Epidermal melanocyte (primary cell): ENCODE measurements at regions not wholly inside any gene's neighbourhood (a gene's known extent, or its start where the extent isn't known, plus 50 kb on each side); places are given as distances from the start of the nearest gene placed in this dataset.
"Not testable (repeated sequence)": the region's sequence is repeated elsewhere in the genome, so short reads cannot be mapped to it uniquely, and the experiment has no call there.

Source experiments
- DNase-seq: peaks from one replicate; pipeline ENCODE4 v3.0.0; 2011; ENCODE audit warnings: low spot score; ENCODE audit not compliant: insufficient read length

DNA sequence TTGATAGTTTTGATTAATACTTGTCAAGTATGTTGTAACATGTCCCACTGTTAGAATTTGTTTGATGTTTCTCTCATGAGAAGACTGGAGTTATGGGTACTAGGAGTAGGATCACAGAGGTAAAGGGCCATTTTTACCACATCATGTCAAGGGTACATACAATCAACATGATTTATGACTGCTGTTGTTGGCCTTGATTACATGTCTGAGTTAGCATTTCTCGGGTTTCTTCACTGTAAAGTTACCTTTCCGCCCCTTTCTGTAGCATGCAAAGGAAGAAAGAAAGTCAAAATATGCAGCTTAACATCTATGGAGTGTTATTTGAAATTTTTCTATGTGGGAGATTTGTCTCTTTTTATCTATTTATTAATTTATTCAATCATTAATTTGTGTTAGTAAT, 1456.4 kb downstream of the SUCLG1 start:
- no peak for DNase-seq

DNA sequence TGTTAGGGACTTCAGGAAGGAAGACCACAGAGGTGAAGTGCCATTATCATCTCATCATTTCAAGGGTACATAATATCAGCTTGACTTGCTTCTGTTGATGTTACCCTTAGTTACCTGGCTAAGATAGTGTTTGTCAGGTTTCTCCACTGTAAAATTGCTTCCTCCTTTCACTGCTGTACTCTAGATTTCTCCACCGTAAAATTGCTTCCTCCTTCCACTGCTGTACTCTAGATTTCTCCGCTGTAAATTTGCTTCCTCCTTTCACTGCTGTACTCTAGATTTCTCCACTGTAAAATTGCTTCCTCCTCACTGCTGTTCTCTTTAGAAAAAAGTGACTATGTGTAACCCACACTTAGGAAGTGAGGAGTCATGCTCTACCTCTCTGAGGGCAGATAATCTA, 1460.3 kb downstream of the SUCLG1 start:
- DNase-seq = no peak

DNA sequence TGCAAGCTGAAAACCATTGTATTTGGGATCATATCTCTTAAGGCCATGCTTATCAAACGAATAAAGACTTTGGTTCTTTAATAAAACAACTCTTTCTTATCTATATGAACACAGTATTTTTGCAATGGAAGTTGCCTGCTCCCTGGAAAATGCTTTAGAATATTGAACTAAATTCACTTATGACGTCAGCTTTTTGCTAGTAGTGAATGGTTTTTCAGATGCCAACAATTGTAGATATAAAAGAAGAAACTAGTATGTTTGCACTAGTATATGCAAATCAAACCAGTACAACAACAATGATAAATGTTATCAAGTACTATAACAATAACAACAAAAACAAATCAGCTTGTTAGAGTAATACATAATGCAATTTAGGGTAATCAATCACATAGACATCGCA, 1462.9 kb downstream of the SUCLG1 start:
- DNase-seq = no peak

DNA sequence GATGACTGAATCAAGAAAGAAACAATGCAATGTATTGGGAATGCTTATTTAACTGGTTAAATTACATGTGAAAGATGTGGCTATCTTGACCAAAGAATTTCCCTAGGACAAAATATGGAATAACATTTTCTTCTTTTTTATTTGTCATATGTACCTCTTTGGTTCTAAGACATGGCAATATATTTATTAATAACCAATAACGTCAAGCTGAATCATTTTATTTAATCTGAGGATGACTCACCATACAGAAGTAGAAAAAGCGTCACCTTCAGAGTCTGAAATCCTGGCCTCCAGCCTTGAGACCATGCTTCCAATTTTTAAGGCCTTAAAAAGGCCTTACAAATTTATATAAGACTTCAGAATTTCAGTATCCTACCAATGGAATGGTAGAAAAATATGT, 1464.9 kb downstream of the SUCLG1 start:
- no peak for DNase-seq

GRCh38 chr2:82993609-82994008, 1465.5 kb downstream of the SUCLG1 start:
- no peak for DNase-seq

DNA sequence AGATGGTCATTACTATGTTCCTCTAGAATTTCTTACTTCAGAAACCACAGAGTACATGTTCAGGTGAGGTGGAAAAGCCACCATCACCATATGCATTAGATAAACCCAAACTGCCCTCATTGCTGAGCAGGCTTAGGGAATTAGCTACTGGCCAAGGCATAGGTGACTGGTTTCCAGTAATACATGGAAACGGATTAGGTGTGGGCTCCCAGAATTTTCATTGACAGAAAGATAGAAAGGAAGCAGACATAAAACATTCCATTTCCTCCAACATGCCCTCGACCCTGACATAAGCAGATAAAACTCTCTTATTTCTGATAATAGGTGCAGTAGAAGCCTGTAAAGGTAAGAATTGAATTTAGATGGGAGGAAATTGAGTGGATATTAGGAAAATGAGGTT, 1466.1 kb downstream of the SUCLG1 start:
- DNase-seq = no peak

DNA sequence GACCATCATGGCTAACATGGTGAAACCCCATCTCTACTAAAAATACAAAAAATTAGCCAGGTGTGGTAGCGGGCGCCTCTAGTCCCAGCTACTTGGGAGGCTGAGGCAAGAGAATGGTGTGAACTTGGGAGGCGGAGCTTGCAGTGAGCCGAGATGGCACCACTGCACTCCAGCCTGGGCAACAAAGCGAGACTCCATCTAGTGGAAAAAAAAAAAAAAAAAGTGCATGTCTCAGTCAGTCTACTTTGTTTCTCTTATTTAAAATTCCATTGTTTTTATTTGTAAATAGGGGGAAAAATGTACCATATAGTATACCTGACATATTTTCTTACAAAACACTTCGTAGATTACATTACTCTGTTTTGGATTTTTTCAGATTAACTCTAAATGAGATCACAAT, 1471.4 kb downstream of the SUCLG1 start:
- DNase-seq = not testable (repeated sequence)

DNA sequence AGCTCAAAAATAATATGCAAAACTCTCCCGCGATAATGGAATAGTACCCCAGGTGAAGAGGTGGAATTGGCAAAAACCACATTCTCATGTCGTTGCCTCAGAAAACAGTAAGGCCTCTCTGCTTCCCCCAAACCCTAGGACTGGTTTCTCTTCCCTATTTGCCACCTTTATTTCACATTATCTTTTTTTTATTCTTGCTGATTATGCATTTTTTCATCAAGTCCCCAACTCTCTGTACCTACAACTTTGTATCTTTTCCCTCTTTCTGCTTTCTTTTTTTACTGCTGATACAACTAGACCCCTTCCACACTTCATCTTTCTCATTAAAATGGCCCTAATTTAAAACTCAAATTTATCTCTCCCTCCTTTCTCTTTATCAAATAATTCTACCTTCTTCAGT, 1472.2 kb downstream of the SUCLG1 start:
- DNase-seq = no peak

DNA sequence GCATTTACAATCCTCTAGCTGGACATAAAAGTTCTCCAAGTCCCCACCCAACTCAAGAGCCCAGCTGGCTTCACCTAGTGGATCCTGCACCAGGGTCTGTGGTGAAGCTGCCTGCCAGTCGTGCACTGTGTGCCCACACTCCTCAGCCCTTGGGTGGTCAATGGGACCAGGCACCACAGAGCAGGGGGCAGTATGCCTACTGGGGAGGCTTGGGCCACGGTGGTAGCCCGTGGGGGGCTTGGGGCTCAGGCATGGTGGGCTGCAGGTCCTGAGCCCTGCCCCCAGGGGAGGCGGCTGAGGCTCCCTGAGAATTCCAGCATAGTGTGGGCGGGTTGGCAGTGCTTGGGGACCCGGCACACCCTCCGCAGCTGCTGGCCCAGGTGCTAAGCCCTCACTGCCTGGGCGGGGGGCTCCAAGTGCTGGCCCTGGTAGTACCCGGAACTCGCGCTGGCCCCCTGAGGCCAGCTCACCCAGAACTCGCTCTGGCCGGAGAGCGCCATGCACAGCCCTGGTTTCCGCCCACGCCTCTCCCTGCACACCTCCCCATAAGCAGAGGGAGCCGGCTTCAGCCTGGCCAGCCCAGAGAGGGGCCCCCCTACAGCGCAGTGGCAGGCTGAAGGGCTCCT, 1473.4 kb downstream of the SUCLG1 start:
- no peak for DNase-seq

- no peak for DNase-seq
Observed at GRCh38 chr2:82968358-82968757, 1490.7 kb downstream of the SUCLG1 start.

DNA sequence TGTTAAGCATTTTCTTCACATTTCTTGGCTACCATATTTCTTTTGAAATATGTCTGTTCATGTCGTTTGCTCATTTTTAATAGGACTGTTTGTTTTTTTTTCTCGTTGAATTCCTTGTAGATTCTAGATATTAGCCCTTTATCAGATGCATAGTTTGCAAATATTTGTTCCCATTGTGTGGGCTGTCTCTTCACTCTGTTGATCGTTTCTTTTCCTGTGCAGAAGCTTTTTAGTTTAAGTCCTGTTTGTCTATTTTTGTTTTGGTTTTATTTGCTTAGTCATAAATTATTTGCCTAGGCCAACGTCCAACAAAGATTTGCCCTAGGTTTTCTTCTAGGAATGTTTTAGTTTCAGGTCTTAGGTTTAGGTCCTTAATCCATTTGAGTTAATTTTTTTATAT, 1494.7 kb downstream of the SUCLG1 start:
- no peak for DNase-seq

DNA sequence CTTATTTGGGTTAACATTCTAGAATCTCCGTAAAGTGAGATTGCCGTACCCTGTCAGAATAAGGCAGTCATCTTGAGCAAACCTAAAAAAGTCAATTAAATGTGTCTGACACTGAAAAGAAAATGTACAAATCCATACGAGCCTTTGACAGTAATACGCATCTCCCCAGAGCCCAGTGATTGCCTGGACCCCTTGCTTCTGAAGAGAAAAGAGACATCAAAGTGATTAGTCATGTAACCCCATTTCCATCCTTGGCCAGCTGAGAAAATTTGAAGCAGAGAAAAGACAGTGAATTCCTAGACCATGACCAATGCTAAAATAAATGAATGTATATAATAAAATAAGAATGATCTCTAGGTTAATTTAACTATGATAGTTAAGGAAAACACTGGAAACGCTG, 1499.4 kb downstream of the SUCLG1 start:
- DNase-seq = no peak

DNA sequence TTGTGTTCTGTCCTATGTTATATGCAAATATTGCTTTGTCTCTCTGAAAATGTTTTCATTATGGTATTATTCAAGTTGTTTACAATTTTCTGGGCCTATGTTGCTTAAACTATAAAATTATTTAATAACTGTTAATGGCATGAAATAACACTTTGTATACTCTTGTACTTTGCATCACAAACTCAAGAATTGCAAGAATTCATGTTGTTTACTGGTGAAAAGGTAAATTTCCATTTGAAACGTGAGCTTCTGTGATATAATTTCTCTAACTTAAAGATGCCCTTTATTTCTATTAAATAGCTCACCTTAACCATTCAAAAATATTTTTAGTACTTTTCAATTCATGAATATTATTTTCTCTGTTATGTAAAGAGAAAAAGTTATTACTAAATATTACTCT, 1504.2 kb downstream of the SUCLG1 start:
- no peak for DNase-seq

GRCh38 chr2:82939211-82939610, 1519.9 kb downstream of the SUCLG1 start:
- no peak for DNase-seq

DNA sequence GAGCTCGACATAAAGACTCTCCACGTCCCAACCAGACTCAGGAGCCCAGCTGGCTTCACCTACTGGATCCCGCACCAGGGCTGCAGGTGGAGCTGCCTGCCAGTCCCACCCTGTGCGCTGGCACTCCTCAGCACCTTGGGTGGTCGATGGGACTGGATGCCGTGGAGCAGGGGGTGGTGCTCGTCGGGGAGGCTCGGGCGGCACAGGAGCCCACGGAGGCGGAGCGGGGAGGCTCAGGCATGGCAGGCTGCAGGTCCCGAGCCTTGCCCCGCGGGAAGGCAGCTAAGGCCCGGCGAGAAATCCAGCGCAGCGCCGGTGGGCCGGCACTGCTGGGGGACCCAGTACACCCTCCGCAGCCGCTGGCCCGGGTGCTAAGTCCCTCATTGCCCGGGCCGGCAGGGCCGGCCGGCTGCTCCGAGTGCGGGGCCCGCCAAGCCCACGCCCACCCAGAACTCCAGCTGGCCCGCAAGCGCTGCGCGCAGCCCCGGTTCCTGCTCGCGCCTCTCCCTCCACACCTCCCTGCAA, 1520.7 kb downstream of the SUCLG1 start:
- DNase-seq = not testable (repeated sequence)

GRCh38 chr2:82913566-82913965, 1545.5 kb downstream of the SUCLG1 start:
- DNase-seq = no peak

GRCh38 chr2:82896117-82896516, 1563.0 kb downstream of the SUCLG1 start:
- no peak for DNase-seq

DNA sequence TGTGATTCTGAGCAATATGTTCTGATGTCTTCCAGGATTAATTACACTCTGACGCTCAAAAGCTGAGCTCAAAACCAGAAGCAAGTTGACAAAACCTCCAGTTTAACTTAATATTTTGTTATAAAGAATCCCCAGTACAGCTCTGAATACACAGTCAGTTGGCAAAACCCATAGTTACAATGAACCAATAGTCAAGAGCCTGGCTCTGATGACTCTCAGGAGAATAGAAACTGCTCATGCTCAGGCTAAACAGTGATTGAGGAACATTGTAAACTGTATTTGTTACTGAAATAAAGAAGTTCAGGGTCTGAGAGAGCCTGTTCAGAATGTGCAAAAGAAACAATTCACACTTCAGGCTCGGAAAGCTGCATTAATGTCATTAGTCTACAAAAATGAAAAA, 1565.9 kb downstream of the SUCLG1 start:
- DNase-seq = no peak

DNA sequence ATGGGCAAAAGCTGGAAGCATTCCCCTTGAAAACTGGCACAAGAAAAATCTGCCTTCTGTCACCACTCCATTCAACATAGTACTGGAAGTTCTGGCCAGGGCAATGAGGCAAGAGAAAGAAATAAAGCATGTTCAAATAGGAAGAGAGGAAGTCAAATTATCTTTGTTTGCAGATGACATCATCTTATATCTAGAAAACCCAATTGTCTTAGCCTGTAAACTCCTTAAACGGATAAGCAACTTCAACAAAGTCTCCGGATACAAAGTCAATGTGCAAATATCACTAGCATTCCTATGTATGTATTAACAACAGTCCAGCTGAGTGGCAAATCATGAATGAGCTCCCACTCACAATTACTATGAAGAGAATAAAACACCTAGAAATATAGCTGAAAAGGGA, 1579.3 kb downstream of the SUCLG1 start:
- DNase-seq = no peak

DNA sequence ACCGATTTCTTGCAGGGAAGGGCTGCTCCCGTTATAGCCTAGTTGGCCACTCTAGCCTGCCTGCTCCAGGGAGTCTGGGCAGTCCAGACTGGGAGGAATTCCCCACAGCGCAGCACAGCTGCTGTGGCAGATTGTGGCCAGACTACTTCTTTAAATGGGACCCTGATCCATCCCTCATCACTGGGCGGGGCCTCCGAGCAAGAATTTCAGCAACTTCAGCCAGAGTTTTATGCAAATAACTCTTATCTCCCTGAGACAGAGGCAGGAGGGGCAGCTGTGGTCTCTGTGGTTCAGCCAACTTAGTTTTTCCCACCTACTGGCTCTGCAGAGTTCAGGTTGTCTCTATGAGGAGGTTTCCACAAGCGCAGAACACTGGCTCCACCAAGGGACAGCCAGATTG, 1583.2 kb downstream of the SUCLG1 start:
- DNase-seq = no peak

DNA sequence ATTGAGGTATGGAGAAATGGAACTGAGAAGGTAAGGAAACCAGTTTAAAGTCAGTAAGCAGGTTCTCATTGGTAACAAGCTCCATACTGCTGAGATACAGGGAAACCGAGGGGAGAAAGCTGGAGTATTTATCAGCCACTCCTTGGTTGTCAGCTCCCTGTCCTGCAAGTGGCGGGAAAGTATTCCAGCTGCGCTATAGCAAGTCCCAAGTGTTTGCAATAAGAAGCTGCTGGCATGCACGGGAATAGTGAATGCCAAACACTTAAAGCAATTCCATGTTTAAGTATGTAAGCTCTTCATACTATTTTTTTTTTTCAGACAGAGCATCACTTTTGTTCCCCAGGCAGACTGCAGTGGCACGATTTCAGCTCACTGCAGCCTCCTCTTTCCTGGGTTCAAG, 1601.1 kb downstream of the SUCLG1 start:
- no peak for DNase-seq

DNA sequence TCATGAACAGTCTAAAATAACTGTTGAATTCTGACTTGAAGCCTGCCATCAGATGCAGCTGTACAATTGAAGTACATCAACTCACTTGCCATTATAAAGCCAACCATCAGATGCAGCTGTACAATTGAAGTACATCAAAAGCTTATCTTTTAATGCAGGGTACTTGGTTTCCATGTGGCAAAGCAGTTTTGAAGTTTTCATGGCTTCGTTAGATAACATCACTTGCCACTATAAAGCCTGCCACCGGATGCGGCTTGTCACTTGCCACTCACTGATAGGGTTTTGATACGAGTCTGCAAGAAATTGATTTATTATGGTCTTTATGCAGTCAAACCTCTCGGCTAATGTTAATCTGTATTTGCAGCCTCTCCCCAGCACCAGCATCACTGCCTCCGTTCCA, 1605.8 kb downstream of the SUCLG1 start:
- no peak for DNase-seq

GRCh38 chr2:82852787-82853186, 1606.3 kb downstream of the SUCLG1 start:
- DNase-seq = no peak

GRCh38 chr2:82848285-82848684, 1610.8 kb downstream of the SUCLG1 start:
- no peak for DNase-seq
